Endothelial cell of umbilical vein (primary cell): ENCODE measurements at regions not wholly inside any gene's neighbourhood (a gene's known extent, or its start where the extent isn't known, plus 50 kb on each side); places are given as distances from the start of the nearest gene placed in this dataset.

Source experiments
- EZH2 ChIP-seq: IDR thresholded peaks from 2 replicates; pipeline ENCODE4 v1.6.1; 2012; ENCODE audit warnings: borderline replicate concordance, low read depth, mild to moderate bottlenecking, moderate library complexity, low read length, inconsistent platforms; ENCODE audit not compliant: severe bottlenecking
- POLR2A ChIP-seq: IDR thresholded peaks from 2 replicates; pipeline ENCODE4 v1.6.1; 2012; ENCODE audit warnings: low read depth, mild to moderate bottlenecking, control low read depth, low read length
- POLR2AphosphoS5 ChIP-seq: IDR thresholded peaks from 2 replicates; pipeline ENCODE4 v1.6.1; 2012; ENCODE audit warnings: low read depth, mild to moderate bottlenecking, control low read depth, low read length, moderate library complexity; ENCODE audit not compliant: insufficient read depth
- TF ChIP-seq, protein P1 (sequence below), 2 donors: IDR thresholded peaks; 1 replicate in 1 of 2; 2 replicates in 1 of 2; pipeline ENCODE4 v1.5.1; 2011; ENCODE audit warnings: low read length in 2 of 2, mild to moderate bottlenecking in 2 of 2, moderate library complexity in 2 of 2, control low read depth in 1 of 2, inconsistent platforms in 1 of 2, low read depth in 1 of 2; ENCODE audit not compliant: insufficient read depth in 1 of 2; ENCODE audit errors: extremely low read depth in 1 of 2

DNA sequence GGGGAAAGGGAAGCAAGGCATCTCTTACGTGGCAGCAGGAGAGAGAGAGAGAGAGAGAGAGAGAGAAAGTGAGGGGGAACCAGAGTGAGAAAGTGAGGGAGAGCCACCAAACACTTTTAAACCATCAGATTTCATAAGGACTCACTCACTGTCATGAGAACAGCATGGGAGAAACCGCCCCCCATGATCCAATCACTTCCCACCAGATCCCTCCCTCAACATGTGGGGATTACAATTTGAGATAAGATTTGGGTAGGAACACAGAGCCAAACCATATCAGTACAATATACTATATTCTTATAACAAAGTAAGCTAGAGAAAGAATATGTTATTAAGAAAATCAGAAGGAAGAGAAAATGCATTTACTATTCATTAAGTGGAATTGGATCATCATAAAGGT is 53.7 kb upstream of the PLXNC1 start:
- TF ChIP-seq, protein P1, sequence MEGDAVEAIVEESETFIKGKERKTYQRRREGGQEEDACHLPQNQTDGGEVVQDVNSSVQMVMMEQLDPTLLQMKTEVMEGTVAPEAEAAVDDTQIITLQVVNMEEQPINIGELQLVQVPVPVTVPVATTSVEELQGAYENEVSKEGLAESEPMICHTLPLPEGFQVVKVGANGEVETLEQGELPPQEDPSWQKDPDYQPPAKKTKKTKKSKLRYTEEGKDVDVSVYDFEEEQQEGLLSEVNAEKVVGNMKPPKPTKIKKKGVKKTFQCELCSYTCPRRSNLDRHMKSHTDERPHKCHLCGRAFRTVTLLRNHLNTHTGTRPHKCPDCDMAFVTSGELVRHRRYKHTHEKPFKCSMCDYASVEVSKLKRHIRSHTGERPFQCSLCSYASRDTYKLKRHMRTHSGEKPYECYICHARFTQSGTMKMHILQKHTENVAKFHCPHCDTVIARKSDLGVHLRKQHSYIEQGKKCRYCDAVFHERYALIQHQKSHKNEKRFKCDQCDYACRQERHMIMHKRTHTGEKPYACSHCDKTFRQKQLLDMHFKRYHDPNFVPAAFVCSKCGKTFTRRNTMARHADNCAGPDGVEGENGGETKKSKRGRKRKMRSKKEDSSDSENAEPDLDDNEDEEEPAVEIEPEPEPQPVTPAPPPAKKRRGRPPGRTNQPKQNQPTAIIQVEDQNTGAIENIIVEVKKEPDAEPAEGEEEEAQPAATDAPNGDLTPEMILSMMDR (IDR thresholded peaks at IDR 0.05; ENCODE audit: extremely low read depth in 1 of 2, insufficient read depth in 1 of 2, low read depth in 1 of 2, low read length in 2 of 2), result no peak
- TF ChIP-seq POLR2AphosphoS5 (no peak), POLR2A (no peak), EZH2 (no peak)
